Neutrophil (primary cell): ENCODE measurements at regions not wholly inside any gene's neighbourhood (a gene's known extent, or its start where the extent isn't known, plus 50 kb on each side); places are given as distances from the start of the nearest gene placed in this dataset.

ENCODE experiments used
- H3K27ac ChIP-seq: fragments of 200-600 bp; sonication (generic); 2 replicates; pipeline ENCODE4 v1.5.1; 2016; ENCODE audit warnings: mild to moderate bottlenecking, moderate library complexity
- H3K27me3 ChIP-seq: fragments of 200-600 bp; sonication (generic); 2 replicates; pipeline ENCODE4 v1.6.0; 2016; ENCODE audit warnings: mild to moderate bottlenecking
- H3K36me3 ChIP-seq: fragments of 200-600 bp; sonication (generic); 2 replicates; pipeline ENCODE4 v1.5.1; 2017
- H3K4me1 ChIP-seq, 2 experiments: fragments of 200-600 bp in 1 of 2; sonication (generic) in 1 of 2; 1 replicate in 1 of 2; 2 replicates in 1 of 2; pipeline versions ENCODE4 v1.5.1 to v1.6.1; 2013 to 2016; ENCODE audit warnings: low read depth in 1 of 2, low read length in 1 of 2, mild to moderate bottlenecking in 1 of 2, moderate library complexity in 1 of 2; ENCODE audit not compliant: control insufficient read depth in 1 of 2, insufficient read depth in 1 of 2
- H3K4me3 ChIP-seq, 2 experiments: fragments of 200-600 bp in 1 of 2; sonication (generic) in 1 of 2; 1 replicate in 1 of 2; 2 replicates in 1 of 2; pipeline ENCODE4 v1.5.1; 2013 to 2016; ENCODE audit warnings: low read depth in 1 of 2, low read length in 1 of 2, mild to moderate bottlenecking in 1 of 2, moderate library complexity in 1 of 2
- H3K9me3 ChIP-seq: fragments of 200-600 bp; sonication (generic); 2 replicates; pipeline ENCODE4 v1.5.1; 2016
- TF ChIP-seq, protein P1 (sequence below): fragments of 200-600 bp; sonication (generic); IDR thresholded peaks from 2 replicates; pipeline ENCODE4 v1.5.1; 2016; ENCODE audit warnings: antibody characterized with exemption

DNA sequence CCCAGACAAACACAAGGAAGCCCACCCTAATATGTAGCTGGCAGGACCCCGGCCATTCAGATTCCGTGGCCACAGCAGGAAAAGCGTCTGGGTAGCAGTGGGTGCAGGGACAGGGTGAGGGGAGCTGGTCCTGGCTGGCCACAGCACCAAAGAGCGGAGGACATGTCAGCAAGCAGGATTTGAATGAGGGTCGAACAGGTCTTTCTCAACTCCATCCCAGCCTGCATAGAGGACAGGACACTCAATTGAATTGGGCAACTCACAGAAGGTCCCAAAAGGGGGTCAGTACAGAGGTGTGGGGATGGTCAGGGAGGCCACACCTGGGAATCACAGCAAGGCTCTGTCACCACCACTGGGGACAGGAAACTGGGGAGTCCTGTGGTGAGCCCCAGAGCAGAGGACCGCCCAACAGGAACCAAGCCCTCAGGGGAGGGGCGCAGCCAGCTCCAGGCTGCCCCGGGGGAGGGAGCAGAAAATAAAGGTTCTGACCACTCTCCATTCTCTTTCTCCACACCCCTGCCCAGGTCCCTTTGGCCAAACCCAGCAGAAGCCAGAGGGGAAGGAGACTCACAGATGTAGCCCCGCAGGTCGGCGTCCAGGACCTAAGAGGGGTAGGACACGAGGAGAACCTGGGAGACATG lies 108.7 kb upstream of the PPP2R2D start:
- Histone ChIP-seq H3K27ac (no peak overlapping the region), H3K4me3 (no peak overlapping the region), H3K27me3 (no peaks in the 10 kb centered on the region), H3K9me3 (no peaks in the 10 kb centered on the region), H3K36me3 (no peaks in the 10 kb centered on the region), H3K4me1 (no peaks in the 10 kb centered on the region)
- TF ChIP-seq, protein P1, sequence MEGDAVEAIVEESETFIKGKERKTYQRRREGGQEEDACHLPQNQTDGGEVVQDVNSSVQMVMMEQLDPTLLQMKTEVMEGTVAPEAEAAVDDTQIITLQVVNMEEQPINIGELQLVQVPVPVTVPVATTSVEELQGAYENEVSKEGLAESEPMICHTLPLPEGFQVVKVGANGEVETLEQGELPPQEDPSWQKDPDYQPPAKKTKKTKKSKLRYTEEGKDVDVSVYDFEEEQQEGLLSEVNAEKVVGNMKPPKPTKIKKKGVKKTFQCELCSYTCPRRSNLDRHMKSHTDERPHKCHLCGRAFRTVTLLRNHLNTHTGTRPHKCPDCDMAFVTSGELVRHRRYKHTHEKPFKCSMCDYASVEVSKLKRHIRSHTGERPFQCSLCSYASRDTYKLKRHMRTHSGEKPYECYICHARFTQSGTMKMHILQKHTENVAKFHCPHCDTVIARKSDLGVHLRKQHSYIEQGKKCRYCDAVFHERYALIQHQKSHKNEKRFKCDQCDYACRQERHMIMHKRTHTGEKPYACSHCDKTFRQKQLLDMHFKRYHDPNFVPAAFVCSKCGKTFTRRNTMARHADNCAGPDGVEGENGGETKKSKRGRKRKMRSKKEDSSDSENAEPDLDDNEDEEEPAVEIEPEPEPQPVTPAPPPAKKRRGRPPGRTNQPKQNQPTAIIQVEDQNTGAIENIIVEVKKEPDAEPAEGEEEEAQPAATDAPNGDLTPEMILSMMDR, result no peak

DNA sequence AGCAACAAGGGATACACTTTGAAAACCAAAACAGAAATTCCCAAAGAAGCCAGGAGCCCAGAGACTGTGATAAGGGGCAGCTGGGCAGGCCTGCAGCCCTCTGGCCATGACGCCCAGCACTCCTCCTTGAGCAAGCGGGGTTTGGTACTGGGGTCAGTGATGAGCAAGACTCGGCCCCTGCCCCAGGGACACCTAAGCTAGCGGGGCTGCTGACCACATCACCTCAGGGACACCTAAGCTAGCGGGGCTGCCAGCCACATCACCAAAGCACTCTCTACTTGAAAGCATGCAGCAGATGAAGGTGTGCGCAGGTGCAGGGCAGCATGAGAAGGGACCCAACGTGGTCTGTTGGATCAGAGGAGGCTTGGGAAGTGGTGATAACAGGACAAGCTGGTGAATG lies 108.0 kb upstream of the PPP2R2D start:
- no peaks in the 10 kb centered on the region for H3K4me1 ChIP-seq
- no peaks in the 10 kb centered on the region for H3K27me3 ChIP-seq
- H3K9me3 ChIP-seq, result no peaks in the 10 kb centered on the region
- H3K4me3 ChIP-seq, result no peak overlapping the region
- H3K36me3 ChIP-seq, result no peaks in the 10 kb centered on the region
- H3K27ac ChIP-seq, result no peak overlapping the region
- TF ChIP-seq, protein P1, result no peak

DNA sequence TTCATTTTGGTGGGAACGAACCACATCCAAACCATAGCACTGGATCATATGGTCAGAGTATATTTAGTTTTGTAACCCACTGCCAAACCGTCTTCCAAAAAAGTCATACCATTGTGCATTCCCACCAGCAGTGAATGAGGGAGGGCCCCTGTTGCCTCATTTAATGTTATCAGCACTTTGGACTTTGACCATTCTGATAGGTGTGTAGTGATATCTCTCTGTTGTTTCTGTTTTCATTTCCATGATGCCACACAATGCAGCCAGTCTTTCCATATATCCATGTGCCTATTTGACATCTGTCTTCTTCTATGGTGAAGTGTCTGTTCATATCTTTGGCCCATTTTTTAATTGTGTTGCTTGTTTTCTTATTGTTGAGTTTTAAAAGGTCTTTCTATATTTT lies 105.0 kb upstream of the PPP2R2D start:
- no peaks in the 10 kb centered on the region for H3K27me3 ChIP-seq
- TF ChIP-seq, protein P1, result no peak
- no peaks in the 10 kb centered on the region for H3K9me3 ChIP-seq
- H3K4me1 ChIP-seq, result no peaks in the 10 kb centered on the region
- H3K27ac ChIP-seq, result no peak overlapping the region
- no peak overlapping the region for H3K4me3 ChIP-seq
- no peaks in the 10 kb centered on the region for H3K36me3 ChIP-seq

DNA sequence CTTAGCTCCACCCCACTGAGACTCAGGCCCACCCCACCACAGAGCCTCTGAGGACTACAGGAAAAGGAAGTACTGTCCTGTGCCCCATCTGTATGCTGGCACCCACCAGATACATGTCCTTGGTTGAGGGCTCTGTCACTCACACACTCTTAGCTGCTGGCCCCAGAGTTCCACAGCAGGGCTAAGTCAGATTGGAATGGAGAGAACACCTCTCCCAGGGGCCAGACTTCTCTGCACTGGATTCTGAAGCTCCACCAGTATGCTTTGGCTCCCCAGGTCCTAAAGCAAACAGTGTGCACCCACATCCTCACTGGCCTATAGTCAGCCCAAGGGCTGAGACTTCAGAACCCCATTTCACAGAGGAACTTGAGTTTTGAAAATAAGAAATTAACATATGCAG lies 103.2 kb upstream of the PPP2R2D start:
- Histone ChIP-seq H3K9me3 (no peaks in the 10 kb centered on the region), H3K27me3 (peaks cover 6% of the 10 kb centered on the region), H3K4me3 (no peak overlapping the region), H3K27ac (no peak overlapping the region), H3K4me1 (no peaks in the 10 kb centered on the region), H3K36me3 (no peaks in the 10 kb centered on the region)
- TF ChIP-seq, protein P1, result no peak

DNA sequence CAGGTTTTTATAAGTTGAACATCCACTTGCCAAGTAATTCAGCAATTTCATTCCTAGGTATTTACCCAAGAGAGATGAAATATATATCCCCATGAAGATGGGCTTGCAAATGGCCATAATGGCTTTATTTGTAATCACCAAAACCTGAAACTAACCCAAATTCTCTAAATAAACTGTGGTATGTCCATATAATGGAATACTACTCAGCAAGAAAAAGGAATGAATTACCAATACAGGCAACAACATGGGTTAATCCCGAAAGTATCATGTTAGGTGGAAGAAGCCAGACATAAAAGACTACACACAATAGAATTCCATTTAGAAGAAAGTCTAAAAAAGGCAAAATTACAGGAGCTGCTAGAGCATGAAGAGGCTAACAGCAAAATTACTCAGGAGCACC lies 101.4 kb upstream of the PPP2R2D start:
- H3K27ac ChIP-seq, result no peak overlapping the region
- TF ChIP-seq, protein P1, result no peak
- peaks cover 18% of the 10 kb centered on the region for H3K27me3 ChIP-seq
- no peaks in the 10 kb centered on the region for H3K4me1 ChIP-seq
- H3K36me3 ChIP-seq, result no peaks in the 10 kb centered on the region
- H3K9me3 ChIP-seq, result no peaks in the 10 kb centered on the region
- no peak overlapping the region for H3K4me3 ChIP-seq
